Vagina (tissue), 2 donors: ENCODE measurements at regions not wholly inside any gene's neighbourhood (a gene's known extent, or its start where the extent isn't known, plus 50 kb on each side); places are given as distances from the start of the nearest gene placed in this dataset.

Experiments
- POLR2A ChIP-seq, 2 donors: fragments of 450-650 bp; IDR thresholded peaks; one replicate each; pipeline ENCODE4 v1.6.1; 2017; ENCODE audit warnings: antibody characterized with exemption in 2 of 2, mild to moderate bottlenecking in 2 of 2, moderate library complexity in 2 of 2
- POLR2AphosphoS5 ChIP-seq, 2 donors: sonication (generic); formaldehyde crosslinking; IDR thresholded peaks; one replicate each; pipeline ENCODE4 v1.9.0; 2017; ENCODE audit warnings: antibody characterized with exemption in 2 of 2, mild to moderate bottlenecking in 2 of 2, low read depth in 1 of 2; ENCODE audit not compliant: insufficient read depth in 1 of 2
- TF ChIP-seq, protein P1 (sequence below), 3 experiments: fragments of 450-650 bp in 2 of 3; fragments of 200-600 bp in 1 of 3; sonication (generic) in 1 of 3; IDR thresholded peaks; one replicate each; pipeline ENCODE4 v1.5.1; 2017 to 2019; ENCODE audit warnings: antibody characterized with exemption in 3 of 3, mild to moderate bottlenecking in 2 of 3, moderate library complexity in 2 of 3

DNA sequence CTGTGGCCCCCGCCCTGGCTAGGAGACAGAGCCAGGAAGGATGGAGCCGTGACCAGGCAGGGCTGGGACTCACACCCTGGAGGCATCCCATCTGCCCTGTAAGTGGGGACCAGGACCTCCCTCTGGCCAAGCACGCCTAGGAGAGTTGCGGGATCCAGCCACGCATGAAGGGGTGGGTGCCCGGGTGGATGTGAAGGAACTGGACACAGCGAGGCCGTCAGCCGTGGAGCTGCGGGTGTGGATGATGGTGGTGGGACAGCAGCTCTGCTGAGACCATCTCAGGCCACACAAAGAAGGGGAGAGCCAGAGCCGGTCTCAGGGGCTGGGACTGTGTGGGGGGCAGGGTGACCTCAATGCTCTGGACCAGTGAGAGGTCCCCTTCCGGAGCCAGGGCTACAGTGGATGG, 746.4 kb downstream of the BRD1 start:
- TF ChIP-seq, protein P1, sequence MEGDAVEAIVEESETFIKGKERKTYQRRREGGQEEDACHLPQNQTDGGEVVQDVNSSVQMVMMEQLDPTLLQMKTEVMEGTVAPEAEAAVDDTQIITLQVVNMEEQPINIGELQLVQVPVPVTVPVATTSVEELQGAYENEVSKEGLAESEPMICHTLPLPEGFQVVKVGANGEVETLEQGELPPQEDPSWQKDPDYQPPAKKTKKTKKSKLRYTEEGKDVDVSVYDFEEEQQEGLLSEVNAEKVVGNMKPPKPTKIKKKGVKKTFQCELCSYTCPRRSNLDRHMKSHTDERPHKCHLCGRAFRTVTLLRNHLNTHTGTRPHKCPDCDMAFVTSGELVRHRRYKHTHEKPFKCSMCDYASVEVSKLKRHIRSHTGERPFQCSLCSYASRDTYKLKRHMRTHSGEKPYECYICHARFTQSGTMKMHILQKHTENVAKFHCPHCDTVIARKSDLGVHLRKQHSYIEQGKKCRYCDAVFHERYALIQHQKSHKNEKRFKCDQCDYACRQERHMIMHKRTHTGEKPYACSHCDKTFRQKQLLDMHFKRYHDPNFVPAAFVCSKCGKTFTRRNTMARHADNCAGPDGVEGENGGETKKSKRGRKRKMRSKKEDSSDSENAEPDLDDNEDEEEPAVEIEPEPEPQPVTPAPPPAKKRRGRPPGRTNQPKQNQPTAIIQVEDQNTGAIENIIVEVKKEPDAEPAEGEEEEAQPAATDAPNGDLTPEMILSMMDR (IDR thresholded peaks at IDR 0.05): no peak
- TF ChIP-seq POLR2A (IDR thresholded peaks at IDR 0.05) (no peak), POLR2AphosphoS5 (IDR thresholded peaks at IDR 0.05; ENCODE audit: insufficient read depth in 1 of 2, low read depth in 1 of 2) (no peak)
